Urinary bladder (tissue), 3 donors: ENCODE measurements at regions not wholly inside any gene's neighbourhood (a gene's known extent, or its start where the extent isn't known, plus 50 kb on each side); places are given as distances from the start of the nearest gene placed in this dataset.

Experiments
- DNase-seq: peaks from one replicate; pipeline ENCODE4 v3.0.0-alpha.2; 2015; ENCODE audit errors: extremely low spot score
- H3K27ac ChIP-seq: one replicate; pipeline ENCODE4 v1.5.1; 2013; ENCODE audit warnings: low read depth, mild to moderate bottlenecking, moderate library complexity
- H3K36me3 ChIP-seq: one replicate; pipeline ENCODE4 v1.6.1; 2013; ENCODE audit warnings: mild to moderate bottlenecking, moderate library complexity; ENCODE audit not compliant: insufficient read depth
- H3K4me1 ChIP-seq: one replicate; pipeline ENCODE4 v1.6.1; 2013; ENCODE audit warnings: mild to moderate bottlenecking, moderate library complexity; ENCODE audit not compliant: insufficient read depth
- H3K4me3 ChIP-seq: one replicate; pipeline ENCODE4 v1.5.1; 2013; ENCODE audit warnings: low read depth, low read length
- WGBS: extraction: QIAGEN DNeasy Blood & Tissue Kit; methylation state at CpG from one replicate; pipeline ENCODE4 v1.1.7; 2013; 5-methylcytosine and 5-hydroxymethylcytosine counted together
- donor health status: healthy with polysubstance abuse.
- donor health status: healthy.

- WGBS: 87% methylated on average over 9 of the region's 9 CpGs
- Histone ChIP-seq H3K4me1 (no peaks in the 10 kb centered on the region), H3K27ac (no peak overlapping the region), H3K4me3 (no peak overlapping the region), H3K36me3 (no peaks in the 10 kb centered on the region)
- no peak for DNase-seq
Observed at GRCh38 chr6:139494376-139494990, 120.0 kb upstream of the CITED2 start.

- WGBS: 71% methylated on average over 4 of the region's 4 CpGs
- no peaks in the 10 kb centered on the region for H3K4me1 ChIP-seq
- H3K4me3 ChIP-seq: no peak overlapping the region
Observed at GRCh38 chr6:139490482-139490881, 116.0 kb upstream of the CITED2 start.

GRCh38 chr6:139486476-139486799 lies 112.0 kb upstream of the CITED2 start:
- Histone ChIP-seq H3K4me3 (no peak overlapping the region), H3K27ac (no peak overlapping the region), H3K36me3 (no peaks in the 10 kb centered on the region), H3K4me1 (no peaks in the 10 kb centered on the region)
- DNase-seq: no peak

More at GRCh38 chr6:139490482-139490881, 116.0 kb upstream of the CITED2 start:
- no peaks in the 10 kb centered on the region for H3K36me3 ChIP-seq
- no peak overlapping the region for H3K27ac ChIP-seq
- no peak for DNase-seq

DNA sequence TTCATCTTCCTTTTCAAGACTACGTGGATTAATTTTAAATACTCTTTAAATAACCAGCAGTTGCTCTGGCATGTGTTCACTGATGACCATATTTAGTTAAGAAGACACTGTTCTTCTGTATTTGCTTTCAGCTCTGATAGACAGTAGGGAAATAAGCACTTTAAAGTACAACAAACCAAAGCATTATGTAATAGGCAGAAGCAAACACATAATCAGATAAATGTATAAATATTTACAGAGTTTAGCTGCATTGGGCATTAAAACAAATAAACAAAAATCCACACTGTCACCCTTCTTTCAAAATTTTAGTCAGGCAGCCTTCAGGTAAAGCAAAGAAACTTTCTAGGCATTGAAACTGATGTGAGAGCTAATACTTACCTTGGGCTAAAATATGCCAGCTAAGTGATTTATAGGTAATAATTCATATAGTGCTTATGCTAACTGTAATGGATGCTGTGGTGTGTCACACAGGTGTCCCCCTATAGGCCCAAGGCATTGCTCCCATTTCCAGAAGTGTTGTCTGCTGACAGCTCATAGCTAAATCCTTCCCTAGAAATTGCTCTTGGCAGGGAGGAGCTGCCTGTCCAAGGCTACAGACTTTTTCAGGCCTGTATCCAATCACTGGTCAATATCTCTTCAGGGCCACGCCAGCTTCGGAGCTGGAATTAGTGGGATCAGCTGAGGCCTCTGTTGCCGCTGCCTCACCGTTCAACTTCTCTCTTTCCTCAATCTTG lies 111.5 kb upstream of the CITED2 start:
- Histone ChIP-seq H3K36me3 (no peaks in the 10 kb centered on the region), H3K4me1 (no peaks in the 10 kb centered on the region), H3K4me3 (no peak overlapping the region), H3K27ac (no peak overlapping the region)
- DNase-seq: no peak
- WGBS: 81% methylated on average over 5 of the region's 5 CpGs

DNA sequence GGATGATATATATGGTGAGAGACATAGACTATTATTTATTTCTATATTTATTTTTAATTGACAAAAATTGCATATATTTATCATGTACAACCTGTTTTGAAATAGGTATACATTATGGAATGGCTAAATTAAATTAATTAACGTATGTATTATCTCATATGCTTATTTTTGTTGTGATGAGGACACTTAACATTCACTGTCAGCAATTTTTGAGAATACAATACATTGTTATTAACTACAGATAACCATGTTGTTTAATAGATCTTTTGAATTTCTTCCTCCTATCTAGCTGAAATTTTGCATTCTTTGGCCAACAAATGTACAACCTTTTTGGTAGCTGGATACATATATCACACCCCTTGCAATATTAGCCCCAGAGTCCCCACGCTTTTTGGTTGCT lies 110.7 kb upstream of the CITED2 start:
- 72% methylated on average over 2 of the region's 2 CpGs for WGBS

GRCh38 chr6:139483079-139483478 lies 108.6 kb upstream of the CITED2 start:
- no peak for DNase-seq
- WGBS: 91% methylated on average over 8 of the region's 8 CpGs
- Histone ChIP-seq H3K4me1 (no peaks in the 10 kb centered on the region), H3K4me3 (no peak overlapping the region), H3K36me3 (no peaks in the 10 kb centered on the region), H3K27ac (no peak overlapping the region)

More for the DNA sequence above, 110.7 kb upstream of the CITED2 start:
- Histone ChIP-seq H3K36me3 (no peaks in the 10 kb centered on the region), H3K4me3 (no peak overlapping the region), H3K27ac (no peak overlapping the region), H3K4me1 (no peaks in the 10 kb centered on the region)
- DNase-seq: no peak

DNA sequence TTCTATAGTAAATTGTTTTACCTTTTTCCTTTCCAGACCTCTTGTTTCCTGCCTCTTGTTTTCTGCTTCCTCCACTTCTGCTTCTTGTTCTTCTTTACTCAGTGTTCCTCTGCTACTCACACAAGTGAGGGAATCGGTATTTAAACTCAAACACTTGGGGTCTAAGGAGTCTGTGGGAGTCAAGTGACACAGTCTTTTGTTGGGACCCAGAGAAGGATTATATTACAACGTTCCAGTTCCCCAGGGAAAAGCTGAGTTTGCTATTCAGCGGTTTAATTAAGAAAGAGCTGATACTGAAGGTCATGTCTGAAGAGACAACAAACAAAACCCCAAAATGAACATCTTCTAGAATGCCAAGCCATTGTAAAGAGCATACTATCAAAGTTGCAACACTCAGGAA lies 107.8 kb upstream of the CITED2 start:
- no peak for DNase-seq
- Histone ChIP-seq H3K27ac (no peak overlapping the region), H3K4me3 (no peak overlapping the region), H3K4me1 (no peaks in the 10 kb centered on the region), H3K36me3 (no peaks in the 10 kb centered on the region)
- 53% methylated on average over 3 of the region's 3 CpGs for WGBS

DNA sequence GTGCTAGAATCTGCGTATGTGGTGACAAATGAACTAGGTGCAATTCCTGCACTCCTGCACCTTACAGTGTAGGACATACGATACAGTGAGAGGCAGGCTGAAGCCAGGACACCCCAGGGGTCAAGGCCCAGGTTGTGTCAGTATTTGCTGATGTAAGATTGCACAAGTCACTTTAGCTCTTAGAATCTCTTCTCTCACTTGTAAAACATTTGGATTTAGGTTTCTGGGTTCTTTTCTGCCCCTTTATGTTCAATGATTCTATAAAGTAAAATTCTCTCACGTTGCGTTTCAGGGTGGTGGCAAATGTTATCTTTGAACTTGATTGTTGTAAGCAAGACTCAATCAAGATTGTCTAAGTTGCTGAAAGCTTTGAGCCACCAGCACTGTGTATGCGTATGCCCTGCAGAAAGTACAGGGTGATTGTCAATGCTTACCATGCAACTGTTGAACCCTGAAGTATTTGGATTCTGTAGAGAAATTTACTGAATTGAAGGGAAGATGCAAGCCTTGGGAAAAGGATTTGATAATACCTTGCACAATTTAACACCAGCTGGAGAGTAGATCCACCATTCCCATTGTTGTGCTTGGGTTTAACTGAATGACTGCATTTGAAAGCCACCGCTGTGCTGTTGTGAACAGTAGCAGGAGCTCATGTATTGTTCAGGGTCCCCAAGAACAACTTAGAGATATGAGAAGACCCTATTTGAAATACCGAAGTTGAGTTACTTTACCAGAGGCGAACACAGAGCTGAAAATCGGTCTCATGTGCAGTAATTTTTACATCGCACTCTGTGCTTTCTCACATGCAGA lies 106.1 kb upstream of the CITED2 start:
- Histone ChIP-seq H3K36me3 (no peaks in the 10 kb centered on the region), H3K4me1 (no peaks in the 10 kb centered on the region), H3K27ac (no peak overlapping the region), H3K4me3 (no peak overlapping the region)
- no peak for DNase-seq
- 91% methylated on average over 10 of the region's 10 CpGs for WGBS

DNA sequence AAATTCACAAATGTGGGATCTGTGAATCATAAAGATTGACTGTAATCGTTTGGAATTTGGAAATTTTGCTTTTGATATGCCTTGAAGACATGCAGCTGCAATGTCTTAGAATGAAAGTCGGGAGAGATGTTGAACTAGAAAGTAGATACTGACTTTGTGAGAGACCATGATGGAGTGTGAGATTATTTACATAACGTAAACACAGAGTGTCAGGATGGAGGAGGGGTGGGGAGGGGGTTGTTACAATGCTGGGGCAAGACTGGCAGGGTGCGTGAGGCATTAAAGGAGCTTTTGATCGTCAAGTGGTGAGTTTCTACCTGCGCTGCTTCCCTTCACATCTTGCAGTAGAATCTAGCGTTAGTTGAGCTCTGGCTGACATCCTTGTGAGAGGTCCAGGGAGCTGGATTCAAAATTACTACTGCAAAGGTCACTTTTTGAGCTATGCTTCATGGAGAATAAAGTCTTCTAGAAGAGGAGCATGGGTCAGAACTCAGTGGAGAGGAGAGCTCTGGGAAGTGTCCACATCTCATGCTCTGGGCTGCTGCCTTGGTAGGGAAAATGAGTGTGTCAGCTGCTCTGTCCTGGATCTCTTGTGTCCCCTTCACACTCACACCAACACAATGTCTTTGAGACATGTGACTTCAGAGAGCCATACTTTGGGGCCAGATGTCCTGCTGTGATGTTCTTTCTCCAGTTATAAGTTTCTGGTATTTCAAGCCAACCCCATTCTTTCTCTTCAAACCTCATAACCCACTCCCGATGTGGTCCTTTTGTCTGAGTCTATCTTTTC lies 105.2 kb upstream of the CITED2 start:
- no peak for DNase-seq
- no peak overlapping the region for H3K27ac ChIP-seq
- H3K36me3 ChIP-seq: peaks cover 2% of the 10 kb centered on the region
- 83% methylated on average over 8 of the region's 8 CpGs for WGBS
- no peak overlapping the region for H3K4me3 ChIP-seq
- no peaks in the 10 kb centered on the region for H3K4me1 ChIP-seq

DNA sequence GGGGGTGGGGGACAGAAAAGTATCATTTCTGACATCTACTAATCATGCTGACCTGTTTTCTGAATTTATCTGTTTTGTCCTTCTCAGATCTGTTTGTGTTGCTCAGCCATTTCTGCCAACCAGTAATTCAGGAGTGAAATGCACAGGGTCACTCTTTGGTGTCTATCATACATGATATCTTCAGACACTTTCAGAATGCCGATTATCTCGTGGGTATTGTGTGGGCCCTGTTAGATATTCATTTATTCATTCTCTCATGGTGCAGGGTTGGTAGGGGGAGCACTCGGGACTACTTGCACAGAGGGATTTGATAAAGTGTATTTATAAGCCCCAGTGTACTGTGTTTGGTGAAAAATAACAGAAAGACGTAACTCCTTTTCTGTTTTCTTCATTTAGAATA lies 101.2 kb upstream of the CITED2 start:
- DNase-seq: no peak
- Histone ChIP-seq H3K4me1 (no peaks in the 10 kb centered on the region), H3K4me3 (no peak overlapping the region), H3K27ac (no peak overlapping the region), H3K36me3 (peaks cover 2% of the 10 kb centered on the region)
- 82% methylated on average over 4 of the region's 4 CpGs for WGBS

DNA sequence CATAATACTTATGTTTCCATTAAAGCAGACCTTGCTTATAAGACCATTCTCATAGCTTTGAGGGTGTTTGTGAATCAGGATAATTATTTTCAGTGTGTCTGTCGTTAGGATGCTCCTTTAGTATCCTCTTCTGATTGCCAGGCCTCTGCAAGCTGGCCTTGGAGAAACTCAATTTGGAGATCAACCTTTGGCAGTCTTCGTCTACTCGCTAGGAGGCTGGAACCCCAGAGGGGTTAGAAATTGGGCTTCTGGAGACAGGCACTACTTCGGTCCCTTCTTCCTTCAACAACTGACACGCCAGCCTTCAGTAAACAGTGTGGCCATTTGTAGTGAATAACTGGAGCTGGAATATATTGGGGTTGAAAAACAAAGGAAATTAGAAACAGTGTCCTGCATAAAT lies 100.8 kb upstream of the CITED2 start:
- no peak overlapping the region for H3K27ac ChIP-seq
- no peaks in the 10 kb centered on the region for H3K4me1 ChIP-seq
- peaks cover 2% of the 10 kb centered on the region for H3K36me3 ChIP-seq
- H3K4me3 ChIP-seq: no peak overlapping the region
- no peak for DNase-seq
- WGBS: 87% methylated on average over 5 of the region's 5 CpGs

GRCh38 chr6:139474145-139475108 lies 100.0 kb upstream of the CITED2 start:
- H3K4me1 ChIP-seq: no peaks in the 10 kb centered on the region
- peak; percentile 32 for DNase-seq
- H3K36me3 ChIP-seq: peaks cover 2% of the 10 kb centered on the region
- no peak overlapping the region for H3K4me3 ChIP-seq
- WGBS: 27% methylated on average over 7 of the region's 7 CpGs
- no peak overlapping the region for H3K27ac ChIP-seq

DNA sequence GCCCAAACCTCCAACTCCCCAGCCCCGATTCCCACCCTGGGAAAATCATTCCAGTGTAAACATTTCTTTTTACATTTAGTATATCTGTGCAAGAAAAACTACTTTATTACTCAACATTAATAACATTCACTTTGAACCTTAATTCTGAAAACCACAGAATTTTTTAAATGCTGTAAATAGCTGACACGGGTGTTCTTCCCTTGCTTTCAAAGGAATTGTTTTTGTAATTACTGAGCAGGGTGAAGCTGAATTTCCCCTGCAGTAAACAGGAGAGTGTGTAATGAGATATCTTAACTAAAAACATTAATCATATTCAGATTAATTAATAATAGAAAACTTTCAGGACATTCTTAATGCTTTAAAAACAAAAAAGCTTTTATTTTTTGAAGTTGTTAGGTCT lies 99.3 kb upstream of the CITED2 start:
- H3K36me3 ChIP-seq: peaks cover 2% of the 10 kb centered on the region
- no peak overlapping the region for H3K27ac ChIP-seq
- no peak for DNase-seq
- WGBS: 60% methylated on average over 2 of the region's 2 CpGs
- no peak overlapping the region for H3K4me3 ChIP-seq
- H3K4me1 ChIP-seq: no peaks in the 10 kb centered on the region
